ENCODE measurements at regions not wholly inside any gene's neighbourhood (a gene's known extent, or its start where the extent isn't known, plus 50 kb on each side); places are given as distances from the start of the nearest gene placed in this dataset.

DNA sequence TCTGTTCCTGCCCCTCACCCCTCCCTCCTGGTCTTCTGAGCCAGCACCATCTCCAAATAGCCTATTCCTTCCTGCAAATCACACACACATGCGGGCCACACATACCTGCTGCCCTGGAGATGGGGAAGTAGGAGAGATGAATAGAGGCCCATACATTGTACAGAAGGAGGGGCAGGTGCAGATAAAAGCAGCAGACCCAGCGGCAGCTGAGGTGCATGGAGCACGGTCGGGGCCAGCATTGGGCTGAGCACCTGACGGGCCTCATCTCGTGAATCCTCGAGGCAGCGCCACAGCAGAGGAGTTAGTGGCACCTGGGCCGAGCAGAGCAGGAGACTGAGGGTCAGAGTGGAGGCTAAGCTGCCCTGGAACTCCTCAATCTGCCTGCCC, 941.8 kb downstream of the BRD1 start:
- TF ChIP-seq, protein P1, sequence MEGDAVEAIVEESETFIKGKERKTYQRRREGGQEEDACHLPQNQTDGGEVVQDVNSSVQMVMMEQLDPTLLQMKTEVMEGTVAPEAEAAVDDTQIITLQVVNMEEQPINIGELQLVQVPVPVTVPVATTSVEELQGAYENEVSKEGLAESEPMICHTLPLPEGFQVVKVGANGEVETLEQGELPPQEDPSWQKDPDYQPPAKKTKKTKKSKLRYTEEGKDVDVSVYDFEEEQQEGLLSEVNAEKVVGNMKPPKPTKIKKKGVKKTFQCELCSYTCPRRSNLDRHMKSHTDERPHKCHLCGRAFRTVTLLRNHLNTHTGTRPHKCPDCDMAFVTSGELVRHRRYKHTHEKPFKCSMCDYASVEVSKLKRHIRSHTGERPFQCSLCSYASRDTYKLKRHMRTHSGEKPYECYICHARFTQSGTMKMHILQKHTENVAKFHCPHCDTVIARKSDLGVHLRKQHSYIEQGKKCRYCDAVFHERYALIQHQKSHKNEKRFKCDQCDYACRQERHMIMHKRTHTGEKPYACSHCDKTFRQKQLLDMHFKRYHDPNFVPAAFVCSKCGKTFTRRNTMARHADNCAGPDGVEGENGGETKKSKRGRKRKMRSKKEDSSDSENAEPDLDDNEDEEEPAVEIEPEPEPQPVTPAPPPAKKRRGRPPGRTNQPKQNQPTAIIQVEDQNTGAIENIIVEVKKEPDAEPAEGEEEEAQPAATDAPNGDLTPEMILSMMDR (IDR thresholded peaks at IDR 0.05) = no peak
- TF ChIP-seq ZFX (IDR thresholded peaks at IDR 0.05; ENCODE audit: borderline replicate concordance) = no peak
